ENCODE measurements at regions not wholly inside any gene's neighbourhood (a gene's known extent, or its start where the extent isn't known, plus 50 kb on each side); places are given as distances from the start of the nearest gene placed in this dataset.
"Not testable (repeated sequence)": the region's sequence is repeated elsewhere in the genome, so short reads cannot be mapped to it uniquely, and the experiment has no call there.

- ChIA-PET POLR2A (no interaction called here), CTCF (interaction anchor here (0.5 to 1.2 kb wide), 2 partner anchors 12 to 69 kb away, joined by 3 read pairs; no protein-coding TSS in a partner anchor)
- TF ChIP-seq FOXA1 (IDR thresholded peaks at IDR 0.05) (no peak), PKNOX1 (IDR thresholded peaks at IDR 0.05) (no peak), SP1 (IDR thresholded peaks at IDR 0.05) (no peak), L3MBTL2 (conservative IDR thresholded peaks at IDR 0.05) (no peak), LEF1 (IDR thresholded peaks at IDR 0.05; ENCODE audit: borderline replicate concordance) (no peak)
- no peak for DNase-seq (ENCODE audit: extremely low spot score)
These were observed 134.3 kb upstream of the B3GAT2 start for GRCh38 chr6:71091167-71091566.

GRCh38 chr6:71091956-71092355, 135.1 kb upstream of the B3GAT2 start:
- CTCF ChIA-PET: interaction anchor here (0.5 to 1.2 kb wide), 2 partner anchors 12 to 68 kb away, joined by 3 read pairs; no protein-coding TSS in a partner anchor
- TF ChIP-seq CTBP1 (IDR thresholded peaks at IDR 0.05; ENCODE audit: borderline replicate concordance): no peak
- TF ChIP-seq HDGF (IDR thresholded peaks at IDR 0.05; ENCODE audit: borderline replicate concordance): no peak
- no peak for TF ChIP-seq BHLHE40 (IDR thresholded peaks at IDR 0.05; ENCODE audit: borderline replicate concordance)
- TF ChIP-seq SP1 (IDR thresholded peaks at IDR 0.05): no peak
- TF ChIP-seq ZNF384 (IDR thresholded peaks at IDR 0.05): no peak
- TF ChIP-seq FOXA1 (IDR thresholded peaks at IDR 0.05): no peak
- TF ChIP-seq FOXM1 (IDR thresholded peaks at IDR 0.05; ENCODE audit: borderline replicate concordance): no peak
- TF ChIP-seq SUZ12 (IDR thresholded peaks at IDR 0.05): no peak
- TF ChIP-seq NFRKB (IDR thresholded peaks at IDR 0.05): no peak
- no peak for TF ChIP-seq L3MBTL2 (conservative IDR thresholded peaks at IDR 0.05)
- TF ChIP-seq ELF4 (IDR thresholded peaks at IDR 0.05): no peak
- no peak for DNase-seq (ENCODE audit: extremely low spot score)
- POLR2A ChIA-PET: no interaction called here

- CTCF ChIA-PET; POLR2A ChIA-PET; DNase-seq (ENCODE audit: extremely low spot score): not testable (repeated sequence)
These were observed 140.4 kb upstream of the B3GAT2 start for GRCh38 chr6:71097264-71097663.

GRCh38 chr6:71099649-71100048, 142.8 kb upstream of the B3GAT2 start:
- TF ChIP-seq ARNT (IDR thresholded peaks at IDR 0.05) (no peak), HDGF (IDR thresholded peaks at IDR 0.05; ENCODE audit: borderline replicate concordance) (no peak), CTBP1 (IDR thresholded peaks at IDR 0.05; ENCODE audit: borderline replicate concordance) (no peak), SUZ12 (IDR thresholded peaks at IDR 0.05) (no peak), ELF4 (IDR thresholded peaks at IDR 0.05) (no peak), L3MBTL2 (conservative IDR thresholded peaks at IDR 0.05) (no peak), SP1 (IDR thresholded peaks at IDR 0.05) (no peak), BHLHE40 (IDR thresholded peaks at IDR 0.05; ENCODE audit: borderline replicate concordance) (no peak)
- CTCF ChIA-PET: no interaction called here
- no peak for DNase-seq (ENCODE audit: extremely low spot score)
- POLR2A ChIA-PET: no interaction called here

- TF ChIP-seq ZNF384 (IDR thresholded peaks at IDR 0.05): no peak
- ChIA-PET POLR2A (interaction anchor here (0.7 kb wide), 1 partner anchor 9 kb away, joined by 3 read pairs; no protein-coding TSS in a partner anchor), CTCF (interaction anchor here (0.9 to 1.4 kb wide), 2 partner anchors 12 to 203 kb away, joined by 3 read pairs; no protein-coding TSS in a partner anchor)
- DNase-seq (ENCODE audit: extremely low spot score): no peak
These were observed 146.3 kb upstream of the B3GAT2 start for GRCh38 chr6:71103130-71103529.

GRCh38 chr6:71103641-71104040, 146.8 kb upstream of the B3GAT2 start:
- TF ChIP-seq L3MBTL2 (conservative IDR thresholded peaks at IDR 0.05): no peak
- no peak for TF ChIP-seq LEF1 (IDR thresholded peaks at IDR 0.05; ENCODE audit: borderline replicate concordance)
- no peak for TF ChIP-seq FOXK2 (IDR thresholded peaks at IDR 0.05)
- no peak for TF ChIP-seq FOXA1 (IDR thresholded peaks at IDR 0.05)
- no peak for TF ChIP-seq ZNF384 (IDR thresholded peaks at IDR 0.05)
- no peak for TF ChIP-seq SUZ12 (IDR thresholded peaks at IDR 0.05)
- no peak for TF ChIP-seq ARNT (IDR thresholded peaks at IDR 0.05)
- TF ChIP-seq BHLHE40 (IDR thresholded peaks at IDR 0.05; ENCODE audit: borderline replicate concordance): no peak
- CTCF ChIA-PET: interaction anchor here (0.9 to 1.4 kb wide), 3 partner anchors 12 to 203 kb away, joined by 3 read pairs; no protein-coding TSS in a partner anchor
- POLR2A ChIA-PET: no interaction called here
- no peak for DNase-seq (ENCODE audit: extremely low spot score)

GRCh38 chr6:71106276-71106675, 149.4 kb upstream of the B3GAT2 start:
- POLR2A ChIA-PET: no interaction called here

GRCh38 chr6:71107911-71108420, 151.1 kb upstream of the B3GAT2 start:
- POLR2A ChIA-PET: interaction anchor here (0.7 to 1.6 kb wide), 2 partner anchors 9 to 35 kb away, joined by 3 read pairs; no protein-coding TSS in a partner anchor
- peak; percentile 48 for DNase-seq (ENCODE audit: extremely low spot score)
- TF ChIP-seq L3MBTL2 (conservative IDR thresholded peaks at IDR 0.05) (no peak), PKNOX1 (IDR thresholded peaks at IDR 0.05) (no peak), HDGF (IDR thresholded peaks at IDR 0.05; ENCODE audit: borderline replicate concordance) (no peak), FOXM1 (IDR thresholded peaks at IDR 0.05; ENCODE audit: borderline replicate concordance) (no peak), FOXA1 (IDR thresholded peaks at IDR 0.05) (no peak)
- CTCF ChIA-PET: interaction anchor here (0.6 to 0.9 kb wide), 5 partner anchors 16 to 152 kb away, joined by 3 to 11 read pairs (median 4); no protein-coding TSS in a partner anchor

More at GRCh38 chr6:71106276-71106675, 149.4 kb upstream of the B3GAT2 start:
- DNase-seq (ENCODE audit: extremely low spot score): no peak
- CTCF ChIA-PET: no interaction called here
- no peak for TF ChIP-seq SP1 (IDR thresholded peaks at IDR 0.05)
